DMS153 (cell line): ENCODE measurements at regions not wholly inside any gene's neighbourhood (a gene's known extent, or its start where the extent isn't known, plus 50 kb on each side); places are given as distances from the start of the nearest gene placed in this dataset.

Experiments
- DNase-seq: peaks from one replicate; lab custom pipeline; 2025; lab: John Stamatoyannopoulos, UW

DNA sequence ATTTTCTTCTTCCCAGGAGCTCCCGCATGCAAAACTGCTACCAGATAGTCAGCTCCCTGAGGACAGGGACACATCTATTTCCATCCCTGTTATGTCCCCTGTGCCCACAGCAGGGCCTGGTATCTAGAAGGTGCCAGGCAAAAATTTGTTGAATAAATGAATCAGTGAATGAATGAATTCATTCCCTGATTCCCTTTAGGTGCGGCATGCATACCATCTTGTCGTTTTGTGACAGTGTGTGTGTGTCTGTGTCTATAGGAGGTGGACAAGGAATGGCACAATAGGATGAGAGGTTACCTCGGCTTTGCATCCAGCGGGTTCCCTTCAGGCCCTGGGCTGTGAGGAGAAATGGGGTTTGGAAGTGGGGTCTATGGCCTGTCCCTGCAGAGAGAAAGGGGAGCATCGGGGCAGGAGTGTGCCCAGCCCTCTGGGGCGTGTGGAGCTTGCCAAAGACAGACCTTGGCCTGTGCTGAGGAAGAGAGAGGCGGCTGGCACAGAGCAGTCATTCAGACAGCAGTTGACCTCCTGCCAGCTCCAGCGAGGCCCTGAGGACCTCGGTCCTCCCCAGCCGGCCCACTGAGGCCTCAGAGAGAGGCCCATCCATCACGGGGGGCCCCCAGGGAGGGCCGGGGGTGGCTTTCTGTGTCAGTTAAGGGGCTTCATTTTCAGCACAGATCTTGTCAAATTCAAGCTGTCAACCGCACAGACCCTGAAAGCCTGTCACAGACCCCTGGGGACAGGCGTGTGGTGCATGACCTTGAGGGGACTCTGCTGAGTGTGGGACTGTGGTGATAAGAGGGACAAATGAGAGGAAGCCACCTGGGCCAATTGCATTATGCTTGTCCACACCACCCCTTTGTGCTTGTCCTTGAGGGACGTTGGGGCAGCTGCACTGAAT is 125.9 kb upstream of the CXCR4 start:
- no peak for DNase-seq

DNA sequence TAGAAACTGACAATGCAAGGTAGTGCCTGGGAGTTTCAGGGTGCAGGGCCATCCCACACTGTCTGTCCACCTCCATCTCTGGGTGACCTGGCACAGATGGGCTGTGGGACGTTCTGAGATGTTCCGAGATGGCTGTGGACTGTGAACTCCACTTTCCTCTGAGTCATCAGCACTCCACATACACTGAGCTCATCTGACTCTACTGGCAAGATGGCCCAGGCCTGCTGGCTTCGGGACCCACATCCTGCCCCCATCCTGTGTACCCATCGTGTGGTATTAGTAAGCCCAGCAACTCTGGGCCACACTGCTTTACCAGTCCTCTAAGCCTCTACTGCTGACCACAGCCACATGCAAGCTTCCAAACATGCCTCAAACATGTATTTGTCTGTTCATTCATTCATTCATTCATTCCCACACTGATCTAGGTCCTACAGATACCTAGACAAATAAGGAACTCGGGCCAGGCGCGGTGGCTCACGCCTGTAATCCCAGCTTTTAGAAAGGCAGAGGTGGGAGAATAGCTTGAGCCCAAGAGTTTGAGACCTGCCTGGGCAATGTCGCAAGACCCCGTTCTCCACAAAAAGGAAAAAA is 124.8 kb upstream of the CXCR4 start:
- no peak for DNase-seq

DNA sequence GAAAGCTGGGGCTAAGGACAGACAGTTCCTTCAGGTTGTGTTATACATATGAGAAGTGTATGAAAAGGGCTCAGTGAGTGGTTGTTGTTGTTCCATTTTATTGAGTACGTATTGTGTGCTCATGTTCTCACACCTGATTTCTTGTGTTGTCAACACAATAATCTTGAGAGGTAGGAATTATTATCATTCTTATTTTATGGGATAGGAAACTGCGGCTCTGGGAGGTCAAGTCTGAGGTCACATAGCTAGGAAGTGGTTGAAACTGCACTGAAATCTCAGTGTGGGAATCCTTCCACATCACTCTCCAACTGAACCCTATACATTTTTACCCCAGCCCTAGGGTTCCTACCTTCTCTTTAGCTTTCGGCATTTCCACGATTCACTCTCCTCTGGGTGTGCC is 124.2 kb upstream of the CXCR4 start:
- DNase-seq: no peak

DNA sequence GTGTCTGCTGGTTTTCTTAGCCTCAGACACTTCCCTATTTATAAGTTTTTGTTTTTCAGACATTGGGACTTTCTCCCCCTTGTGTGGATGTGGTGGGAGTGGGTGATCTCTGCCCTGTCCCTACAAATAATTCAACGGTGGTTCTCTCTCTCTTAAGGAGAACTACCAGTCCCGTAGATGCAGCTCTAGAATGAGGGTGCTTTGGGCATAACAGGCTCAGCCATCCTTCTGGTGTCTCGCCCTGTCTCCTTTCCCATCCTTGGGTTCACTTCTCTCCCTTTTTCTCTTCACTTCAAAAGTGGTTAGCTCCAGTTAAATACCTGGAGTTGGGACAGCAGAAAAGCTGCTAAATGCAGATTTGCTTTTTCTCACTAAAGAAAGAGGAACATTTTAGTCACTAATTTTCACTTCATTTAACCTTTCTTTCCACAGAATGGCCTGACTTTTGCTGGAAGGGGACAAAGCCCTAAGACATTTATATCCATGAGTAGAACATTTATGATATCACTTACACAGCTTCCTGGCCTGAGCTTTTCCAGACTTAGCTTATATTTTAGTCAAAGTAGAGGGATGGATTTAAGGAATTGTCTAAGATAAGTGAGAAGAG is 121.2 kb upstream of the CXCR4 start:
- DNase-seq: no peak

DNA sequence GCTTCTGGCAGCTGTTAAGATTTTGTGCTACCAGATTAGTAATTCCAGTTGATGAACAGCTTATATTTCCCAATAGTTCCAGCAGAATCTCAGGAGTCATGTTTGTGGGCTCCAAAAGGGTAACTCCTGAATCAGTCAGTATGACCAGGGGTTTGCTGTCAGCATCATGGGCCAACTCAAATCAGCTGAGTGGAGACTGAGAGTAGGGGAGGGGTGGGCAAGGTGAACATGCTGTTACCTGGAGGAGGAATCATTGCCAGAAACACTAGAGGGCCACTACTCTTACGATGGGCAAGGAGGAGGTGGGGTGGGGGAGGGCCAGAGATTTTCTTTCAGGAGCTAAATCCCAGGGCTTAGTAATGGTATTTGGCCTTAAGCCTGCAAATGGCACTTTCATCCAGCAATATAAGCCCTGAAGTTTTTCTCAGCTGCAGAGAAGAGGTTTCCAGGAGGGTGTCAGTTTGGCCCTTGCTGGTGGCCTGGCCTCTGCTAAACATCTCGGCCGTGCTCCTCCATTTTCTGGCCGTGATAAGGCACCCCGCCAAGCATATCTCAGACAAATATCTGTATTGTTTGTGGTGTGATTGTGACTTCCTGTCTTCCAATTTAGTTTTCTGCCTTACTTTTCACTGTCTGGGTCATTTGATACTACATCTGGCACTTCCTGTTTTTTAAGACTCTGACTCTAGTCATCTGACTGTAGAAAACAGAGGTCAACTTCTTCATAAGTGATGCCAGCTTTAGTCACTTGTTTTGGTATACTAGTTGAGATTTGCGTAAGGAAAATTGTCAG is 120.5 kb upstream of the CXCR4 start:
- DNase-seq: no peak

DNA sequence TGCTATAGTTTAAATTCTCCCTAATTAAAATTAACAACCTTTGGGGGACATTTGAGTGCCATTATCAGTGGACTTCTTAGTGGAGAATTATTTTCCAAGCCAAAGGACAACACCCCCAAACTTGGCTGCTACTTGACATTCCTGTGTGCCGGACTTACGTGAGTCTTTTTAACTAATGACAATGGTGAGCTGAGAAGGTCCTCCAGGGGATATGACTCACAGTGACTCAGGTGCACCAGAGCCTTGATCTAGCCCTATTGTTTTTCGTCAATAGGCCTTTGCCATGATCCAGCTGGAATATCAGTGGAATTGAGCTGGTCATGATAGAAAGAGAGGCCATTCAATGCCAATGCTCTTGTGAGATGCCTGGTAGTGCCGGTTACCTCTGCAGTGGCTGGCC is 118.1 kb upstream of the CXCR4 start:
- DNase-seq: no peak

DNA sequence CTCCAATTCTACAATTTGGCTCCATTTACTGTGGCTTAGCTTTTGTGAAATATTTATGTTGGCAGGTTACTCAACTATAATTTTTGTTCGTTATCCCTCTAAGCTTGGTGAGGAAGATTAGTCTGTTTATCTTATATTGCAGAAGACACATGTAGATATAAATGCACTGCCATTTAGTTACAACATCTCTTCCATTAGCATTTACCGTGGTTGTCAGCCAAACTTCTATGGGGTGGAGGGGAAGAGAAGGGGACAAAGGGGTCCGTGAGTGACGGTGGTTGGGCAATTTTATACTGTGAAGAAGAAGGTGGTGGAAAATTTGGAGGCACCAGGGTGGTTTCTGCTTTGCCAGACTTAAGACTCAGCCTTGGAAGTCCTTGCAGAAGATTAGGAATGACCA is 117.6 kb upstream of the CXCR4 start:
- no peak for DNase-seq

DNA sequence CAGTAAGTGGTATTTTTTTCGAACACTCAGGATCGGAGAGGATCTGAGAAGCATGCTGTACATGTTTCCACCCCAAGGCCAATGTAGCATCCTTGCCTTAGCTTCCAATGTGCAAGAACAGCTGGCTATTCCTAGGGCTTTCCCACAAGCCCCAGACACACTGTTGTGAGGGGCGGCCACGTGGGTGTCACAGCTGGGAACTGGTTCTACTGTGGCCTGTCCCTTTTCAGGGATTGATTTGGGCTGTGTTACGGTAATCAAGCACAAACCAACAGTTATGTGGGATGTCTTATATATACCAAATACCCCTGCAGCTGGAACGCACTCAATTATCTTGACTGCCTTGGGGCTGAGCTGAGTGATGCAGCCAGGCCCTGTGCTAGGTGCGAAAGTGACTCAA is 116.3 kb upstream of the CXCR4 start:
- DNase-seq: no peak

DNA sequence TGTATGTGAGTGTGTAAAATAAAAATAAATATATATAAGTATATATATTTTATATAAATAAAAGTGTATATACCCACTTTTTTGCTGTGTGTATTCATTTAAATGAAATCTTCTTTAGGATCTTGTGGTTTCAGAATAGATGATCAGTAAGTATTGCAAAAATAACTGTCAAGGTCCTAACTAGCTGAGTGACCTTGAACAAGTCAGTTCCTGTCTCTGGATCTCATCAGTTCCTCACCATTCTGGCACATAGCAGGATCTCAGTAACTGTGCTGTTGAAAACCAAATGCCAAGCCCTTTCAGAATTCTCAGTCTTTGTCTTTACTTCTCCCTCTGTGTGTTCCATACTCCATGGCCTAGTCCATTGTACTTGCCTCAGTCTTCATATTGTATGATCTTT is 115.3 kb upstream of the CXCR4 start:
- no peak for DNase-seq

DNA sequence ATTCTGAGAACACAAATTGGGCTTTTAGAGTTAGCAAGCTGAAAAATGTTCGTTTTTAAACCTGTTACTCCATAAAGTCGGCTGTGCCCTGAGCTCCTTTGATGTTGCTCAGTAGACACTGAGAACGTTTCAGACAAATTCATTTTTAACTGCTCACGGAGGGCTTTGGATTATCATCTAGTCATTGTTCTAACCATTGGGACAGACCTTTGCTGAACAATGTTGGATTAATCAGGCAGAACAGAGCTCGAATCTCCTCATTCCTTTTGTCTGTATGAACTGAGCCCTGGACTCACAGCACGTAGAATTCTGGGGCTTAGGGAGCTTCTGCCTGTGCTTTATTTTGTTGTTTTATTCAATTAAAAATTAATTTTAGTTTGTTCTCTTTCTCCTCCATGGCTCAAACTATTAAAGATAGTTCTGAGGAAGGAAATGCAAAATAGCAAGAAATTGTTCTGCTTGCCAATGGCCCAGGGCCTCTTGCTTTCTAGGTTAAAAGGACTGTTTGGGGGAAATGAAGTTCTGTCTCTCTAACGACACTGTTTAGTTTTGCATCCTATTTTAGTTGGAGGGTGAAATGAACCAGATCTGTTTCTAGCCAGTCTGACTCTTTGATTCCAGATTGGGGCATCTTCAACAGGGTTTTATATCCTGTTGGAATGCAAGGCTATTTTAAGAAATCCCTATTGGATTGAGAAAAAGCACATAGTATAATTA is 114.7 kb upstream of the CXCR4 start:
- no peak for DNase-seq

DNA sequence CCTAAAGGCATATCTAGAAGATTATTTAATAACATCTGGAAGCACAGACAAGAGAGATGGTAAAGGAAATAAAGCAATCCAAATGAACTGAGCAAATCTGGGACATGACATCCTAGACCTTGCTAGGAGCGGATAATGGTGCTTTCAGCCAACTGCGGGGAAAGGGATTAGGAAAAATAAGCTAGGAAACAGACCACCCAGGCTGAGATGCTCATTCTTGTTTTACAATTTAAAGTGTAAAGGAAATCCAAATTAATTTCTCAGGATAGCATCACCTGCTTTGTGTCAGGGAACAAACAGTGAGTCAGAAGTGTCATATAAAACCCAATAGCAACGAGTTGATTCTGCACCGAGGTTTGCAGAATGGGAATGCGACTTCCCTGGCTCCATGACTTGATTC is 112.5 kb upstream of the CXCR4 start:
- DNase-seq: no peak

DNA sequence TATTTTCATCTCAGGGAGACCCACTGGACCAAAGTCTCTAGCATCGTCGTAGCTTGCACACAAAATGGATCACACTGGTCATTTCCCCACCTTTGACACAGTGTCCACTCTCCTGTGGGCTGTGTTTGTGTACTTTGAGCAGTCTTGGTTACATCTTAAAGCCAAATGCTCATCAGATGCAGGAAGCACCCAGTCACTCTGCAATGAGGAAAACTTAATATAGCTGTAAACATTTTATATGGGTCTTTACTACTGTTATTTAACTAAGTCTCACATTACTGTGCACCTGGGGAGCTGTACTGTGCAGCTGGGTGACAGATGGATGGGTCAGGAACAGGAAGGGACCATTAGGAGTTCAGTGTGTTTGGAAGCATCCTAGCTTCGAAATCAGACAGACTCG is 109.0 kb upstream of the CXCR4 start:
- no peak for DNase-seq

DNA sequence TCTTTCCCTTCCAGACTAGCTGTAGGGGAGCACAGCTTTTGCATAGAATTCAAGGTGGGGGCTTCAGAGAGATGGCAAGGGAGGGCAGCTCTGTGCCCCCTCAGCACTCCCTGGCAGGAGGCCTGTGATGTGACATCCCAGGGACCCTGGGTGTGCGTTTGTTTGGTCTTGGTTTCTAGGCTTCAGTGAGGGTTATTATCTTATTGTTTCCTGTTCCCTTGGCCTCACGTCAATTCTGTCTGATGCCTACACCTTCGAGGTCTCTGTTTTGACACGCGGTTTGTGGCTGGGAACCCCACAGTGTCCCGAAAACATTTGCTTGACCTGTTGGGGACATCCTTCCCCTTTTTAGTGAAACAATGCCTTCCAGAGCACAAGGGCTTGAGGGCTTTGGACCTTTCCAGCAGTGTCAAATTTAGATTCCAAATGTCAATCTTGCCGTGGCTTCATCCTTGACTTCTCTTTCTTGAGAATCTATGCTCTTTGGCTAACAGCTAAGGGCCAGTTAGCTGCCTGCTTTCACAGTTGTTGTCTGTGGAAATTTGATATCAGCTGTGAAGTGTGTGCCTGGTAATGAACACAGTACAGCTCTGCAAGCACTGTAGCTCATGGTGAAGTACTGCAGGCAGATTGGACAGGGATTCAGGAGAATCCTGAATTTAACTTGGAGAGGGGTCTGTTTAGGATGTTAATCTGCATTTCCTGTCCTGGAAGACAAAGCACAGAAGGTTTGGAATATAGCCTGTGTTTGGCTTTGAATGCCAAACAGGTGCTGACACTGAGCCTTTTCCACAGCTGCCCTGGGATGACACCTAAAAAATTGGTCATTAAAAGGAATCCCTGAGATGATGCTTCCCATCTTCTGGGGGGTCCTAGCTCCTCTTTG is 108.2 kb upstream of the CXCR4 start:
- peak; percentile 25 for DNase-seq

DNA sequence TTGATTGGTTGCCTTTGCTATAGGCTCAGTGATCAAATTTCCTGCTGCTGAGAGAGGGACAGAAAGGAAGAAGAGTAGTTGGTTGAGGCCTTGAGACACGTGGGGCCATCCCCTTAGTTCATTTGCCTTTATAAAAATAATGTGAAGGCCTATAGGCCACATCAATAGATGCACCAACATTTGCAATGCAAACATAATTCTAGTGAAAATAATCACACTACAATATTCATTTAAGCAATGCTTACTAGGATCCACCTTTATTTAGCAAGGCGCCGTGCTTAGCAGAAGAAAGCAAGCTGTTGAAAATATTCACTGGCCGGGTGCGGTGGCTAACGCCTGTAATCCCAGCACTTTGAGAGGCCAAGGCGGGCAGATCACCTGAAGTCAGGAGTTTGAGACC is 105.3 kb upstream of the CXCR4 start:
- no peak for DNase-seq

DNA sequence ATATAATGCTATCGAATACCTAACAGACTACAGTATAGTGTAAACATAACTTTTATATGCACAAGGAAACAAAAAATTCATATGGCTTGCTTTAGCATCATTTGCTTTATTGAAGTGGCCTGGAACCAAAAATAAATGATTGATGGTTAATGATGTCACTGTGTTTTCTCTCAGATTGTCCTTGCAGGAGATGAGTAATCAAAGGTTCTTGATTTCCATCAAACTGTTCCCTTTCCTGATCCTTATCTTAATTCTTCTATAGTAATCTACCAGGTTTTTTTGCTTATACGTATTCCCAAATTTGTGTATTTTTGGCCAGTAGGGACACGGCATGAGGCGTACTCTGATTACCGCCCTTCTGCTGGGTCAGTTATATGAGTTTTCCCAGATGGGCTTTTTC is 104.9 kb upstream of the CXCR4 start:
- no peak for DNase-seq

DNA sequence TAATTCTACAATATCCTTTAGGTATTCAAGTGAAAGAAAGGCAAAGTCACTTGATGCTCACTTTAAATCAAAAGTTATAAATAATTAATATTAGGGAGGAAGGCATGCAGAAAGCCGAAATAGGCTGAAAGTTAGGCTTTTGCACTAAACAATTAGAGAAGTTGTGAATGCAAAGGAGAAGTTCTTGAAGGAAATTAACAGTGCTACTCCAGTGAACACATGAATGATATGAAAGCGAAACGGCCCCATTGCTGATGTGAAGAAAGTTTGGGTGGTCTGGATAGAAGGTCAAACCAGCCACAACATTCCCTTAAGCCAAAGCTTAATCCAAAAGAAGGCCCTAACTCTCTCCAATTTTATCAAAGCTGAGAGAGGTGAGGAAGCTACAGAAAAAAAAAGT is 103.1 kb upstream of the CXCR4 start:
- no peak for DNase-seq

DNA sequence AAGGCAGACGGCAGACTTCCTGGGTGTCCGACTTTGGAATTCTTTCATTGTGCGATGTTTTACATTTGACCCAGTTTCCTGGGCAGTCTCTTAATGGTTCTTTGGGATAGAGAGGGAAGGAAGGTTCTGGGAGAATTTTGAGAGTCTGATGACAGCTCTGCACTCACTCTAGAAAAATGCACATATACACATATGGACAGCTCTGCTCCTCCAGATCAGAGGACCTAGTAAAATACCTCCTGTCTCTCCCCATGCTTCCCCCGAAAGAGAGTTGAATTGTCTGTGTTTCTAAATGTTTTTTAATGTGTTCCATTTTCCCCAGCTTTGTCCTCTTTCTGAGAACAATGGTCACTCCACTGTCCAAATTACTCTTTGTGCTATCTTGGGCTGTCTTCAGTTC is 102.0 kb upstream of the CXCR4 start:
- DNase-seq: no peak

DNA sequence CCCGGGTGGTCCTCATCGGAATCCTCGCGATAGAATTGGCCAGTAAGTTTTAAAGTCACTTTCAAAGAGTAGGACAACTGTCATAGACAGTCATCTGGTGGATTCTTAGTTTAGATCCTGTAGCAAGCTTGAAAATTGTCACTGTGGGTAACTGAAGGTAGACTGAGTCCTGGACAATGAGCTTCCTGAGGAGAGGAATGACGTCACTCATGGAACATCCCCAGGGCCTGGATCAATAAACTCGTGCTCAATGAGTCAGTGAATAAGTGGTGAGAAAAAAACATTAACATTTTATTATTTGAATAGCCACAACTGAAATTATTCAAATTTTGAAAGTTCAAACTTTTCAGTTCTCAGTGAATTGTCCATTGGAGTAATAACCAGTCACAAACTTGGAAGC is 101.4 kb upstream of the CXCR4 start:
- no peak for DNase-seq

DNA sequence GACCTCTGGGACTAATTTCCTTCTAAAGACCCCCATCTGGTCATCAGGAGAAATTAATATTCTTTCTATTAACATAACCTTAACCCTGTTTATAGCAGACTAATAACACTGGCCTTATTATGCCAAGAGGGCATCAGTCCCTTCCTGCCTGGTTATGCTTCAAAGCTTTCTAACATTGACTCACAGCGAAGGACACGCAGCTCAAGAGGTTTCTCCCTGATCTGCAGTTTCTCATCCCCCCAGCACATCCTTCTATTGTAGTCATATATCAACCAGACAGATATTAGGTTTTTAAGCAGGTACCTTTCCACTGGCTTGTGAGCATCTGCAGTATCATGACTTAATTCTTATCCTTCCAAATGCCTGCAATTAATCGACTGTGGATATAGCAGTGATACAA is 100.0 kb upstream of the CXCR4 start:
- no peak for DNase-seq

DNA sequence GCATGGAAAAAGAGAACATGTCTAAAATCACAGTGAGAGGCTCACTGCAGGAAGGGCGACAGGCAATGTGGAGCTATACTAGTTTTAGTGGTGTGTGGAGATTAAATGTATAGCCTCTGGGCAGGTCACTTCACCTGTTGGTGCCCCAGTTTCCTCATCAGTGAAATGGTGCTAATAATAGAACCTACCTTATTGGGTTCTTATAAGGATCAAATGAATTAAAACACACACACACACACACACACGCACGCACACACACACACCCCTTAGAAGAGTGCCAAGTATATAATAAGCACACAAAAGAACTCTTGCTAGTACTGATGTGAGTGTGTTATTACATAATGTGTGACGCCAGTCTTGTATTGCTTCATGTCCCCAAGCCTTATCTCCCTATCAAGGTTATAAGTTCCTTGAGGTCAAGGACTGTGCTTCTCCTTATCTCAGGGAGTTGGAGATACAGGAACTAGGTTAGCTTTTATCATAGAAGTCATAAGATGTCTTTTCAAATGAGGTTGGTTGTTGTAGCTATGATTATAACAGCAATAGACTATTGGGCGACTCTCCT is 98.0 kb upstream of the CXCR4 start:
- no peak for DNase-seq

DNA sequence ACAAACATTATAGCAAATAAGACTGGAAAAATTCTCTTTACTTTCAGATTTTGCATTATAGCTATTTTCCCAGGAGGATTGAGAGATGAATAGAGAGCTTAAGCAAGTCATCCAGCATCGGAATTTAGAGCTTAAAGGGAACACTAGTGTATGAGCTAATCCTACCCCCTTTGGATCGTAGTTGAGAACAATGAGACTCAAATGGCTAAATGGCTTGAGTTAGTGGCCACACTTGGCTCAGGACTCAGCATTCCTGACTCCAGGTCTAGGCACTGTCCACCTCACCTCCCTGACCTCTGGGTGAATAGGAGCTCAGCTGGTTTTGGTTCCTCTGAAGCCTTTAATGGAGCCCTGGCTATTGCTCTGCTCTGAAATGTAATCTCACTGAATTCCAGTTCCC is 97.5 kb upstream of the CXCR4 start:
- no peak for DNase-seq
